ENCODE measurements at regions not wholly inside any gene's neighbourhood (a gene's known extent, or its start where the extent isn't known, plus 50 kb on each side); places are given as distances from the start of the nearest gene placed in this dataset.
"Not testable (repeated sequence)": the region's sequence is repeated elsewhere in the genome, so short reads cannot be mapped to it uniquely, and the experiment has no call there.

DNA sequence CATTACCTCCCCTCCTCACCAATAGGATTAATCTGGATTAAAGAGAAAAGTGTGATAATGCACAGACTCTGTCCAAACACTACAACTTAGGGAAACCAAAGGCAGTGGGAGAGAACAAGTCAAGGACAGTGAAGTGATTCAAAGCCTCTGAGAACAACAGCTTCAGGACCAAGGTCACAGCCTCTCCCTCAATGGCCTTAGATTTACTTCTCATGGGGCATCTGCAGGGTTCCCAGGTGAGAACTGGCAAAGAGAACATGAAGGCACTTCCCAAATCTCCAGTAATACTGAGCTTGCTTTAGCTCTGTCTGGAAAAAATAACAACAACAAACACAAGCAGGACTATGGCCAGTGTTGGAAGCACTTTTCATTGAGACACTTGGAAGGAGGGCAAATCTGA lies 99.8 kb upstream of the GOLGA6L22 start:
- not testable (repeated sequence) for H3K27me3 ChIP-seq, H3K9me3 ChIP-seq, H3K36me3 ChIP-seq, DNase-seq, H3K4me3 ChIP-seq

DNA sequence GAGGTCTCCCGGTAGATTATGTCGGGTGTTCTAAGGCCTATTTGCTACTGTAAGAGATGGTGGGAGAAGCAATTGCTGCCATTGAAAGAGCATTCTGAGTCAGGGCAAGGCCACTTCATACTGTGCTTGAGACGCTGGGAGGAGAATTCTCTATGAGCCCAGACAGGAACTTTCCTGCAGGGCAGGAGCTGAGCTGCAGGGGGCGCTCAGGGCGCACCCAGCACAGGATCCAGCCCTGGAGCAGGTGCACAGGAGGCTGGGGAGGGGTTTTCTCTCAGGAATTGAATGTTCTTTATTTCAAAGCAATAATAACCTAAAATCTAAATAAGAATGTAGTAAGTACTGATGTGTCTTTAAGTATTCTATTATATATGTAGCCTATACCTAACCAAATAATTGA lies 99.1 kb upstream of the GOLGA6L22 start:
- H3K27me3 ChIP-seq, H3K36me3 ChIP-seq, DNase-seq, H3K4me3 ChIP-seq, H3K9me3 ChIP-seq: not testable (repeated sequence)

DNA sequence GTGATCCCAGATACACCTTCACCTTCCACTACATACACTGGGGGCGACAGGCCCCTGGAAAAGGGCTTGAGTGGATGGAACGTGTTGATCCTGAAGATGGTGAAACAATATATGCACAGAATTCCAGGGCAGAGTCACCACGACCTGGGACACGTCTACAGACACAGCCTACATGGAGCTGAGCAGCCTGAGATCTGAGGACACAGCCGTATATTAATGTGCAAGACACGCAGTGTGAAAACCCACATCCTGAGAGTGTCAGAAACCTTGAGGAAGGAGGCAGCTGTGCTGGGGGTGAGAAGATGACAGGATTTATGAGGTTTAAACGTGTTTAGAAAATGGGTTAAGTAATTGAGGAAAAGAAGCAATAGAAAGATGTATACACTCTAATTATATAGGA lies 98.0 kb upstream of the GOLGA6L22 start:
- H3K27me3 ChIP-seq, result not testable (repeated sequence)

DNA sequence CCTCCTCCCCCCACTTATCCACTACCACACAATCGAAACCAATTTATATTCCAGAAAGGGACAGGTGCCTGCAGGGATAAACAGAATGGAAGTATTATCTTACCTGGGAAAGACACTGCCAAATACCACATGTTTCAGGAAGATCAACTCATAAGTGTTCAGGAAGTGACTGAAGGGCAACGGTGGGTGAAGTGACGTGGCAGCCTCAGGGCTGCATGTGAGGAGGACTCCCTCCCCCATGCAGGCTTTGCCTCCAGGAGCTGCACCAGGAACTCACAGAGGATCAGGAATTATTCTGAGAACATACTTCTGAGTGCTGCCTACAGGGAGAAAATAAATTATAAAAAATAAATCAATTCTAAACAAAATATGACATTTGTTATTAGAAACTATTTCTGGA lies 96.2 kb upstream of the GOLGA6L22 start:
- H3K27me3 ChIP-seq, H3K4me3 ChIP-seq, H3K36me3 ChIP-seq, H3K9me3 ChIP-seq, DNase-seq: not testable (repeated sequence)

More for the DNA sequence above, 98.0 kb upstream of the GOLGA6L22 start:
- DNase-seq, H3K4me3 ChIP-seq, H3K36me3 ChIP-seq, H3K9me3 ChIP-seq: not testable (repeated sequence)

DNA sequence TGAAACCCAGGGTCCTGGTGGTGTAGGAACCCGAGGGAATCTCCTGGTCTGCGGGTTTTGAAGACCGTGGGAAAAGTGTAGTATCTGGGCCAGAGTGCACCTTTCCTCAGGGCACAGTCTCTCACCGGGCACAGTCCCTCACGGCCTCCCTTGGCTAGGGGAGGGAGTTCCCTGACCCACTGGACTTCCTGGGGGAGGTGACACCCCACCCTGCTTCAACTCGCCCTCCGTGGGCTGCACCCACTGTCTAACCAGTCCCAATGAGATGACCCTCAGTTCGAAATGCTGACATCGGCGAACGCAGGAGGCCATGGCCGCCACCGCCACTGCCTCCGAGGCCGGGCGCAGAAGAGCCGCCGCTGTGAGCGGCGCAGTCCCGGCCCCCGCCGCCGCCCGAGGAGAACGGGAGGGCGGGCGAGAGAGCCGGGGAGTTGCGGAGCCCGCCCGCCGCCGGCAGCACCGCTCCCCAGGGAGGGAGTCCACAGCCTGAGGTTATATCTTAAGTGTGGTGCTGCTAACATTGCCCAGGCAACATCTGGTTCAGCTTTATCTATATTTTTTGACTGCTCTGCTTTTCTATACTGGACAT lies 87.4 kb upstream of the GOLGA6L22 start:
- not testable (repeated sequence) for H3K27me3 ChIP-seq, H3K9me3 ChIP-seq, DNase-seq, H3K36me3 ChIP-seq, H3K4me3 ChIP-seq

DNA sequence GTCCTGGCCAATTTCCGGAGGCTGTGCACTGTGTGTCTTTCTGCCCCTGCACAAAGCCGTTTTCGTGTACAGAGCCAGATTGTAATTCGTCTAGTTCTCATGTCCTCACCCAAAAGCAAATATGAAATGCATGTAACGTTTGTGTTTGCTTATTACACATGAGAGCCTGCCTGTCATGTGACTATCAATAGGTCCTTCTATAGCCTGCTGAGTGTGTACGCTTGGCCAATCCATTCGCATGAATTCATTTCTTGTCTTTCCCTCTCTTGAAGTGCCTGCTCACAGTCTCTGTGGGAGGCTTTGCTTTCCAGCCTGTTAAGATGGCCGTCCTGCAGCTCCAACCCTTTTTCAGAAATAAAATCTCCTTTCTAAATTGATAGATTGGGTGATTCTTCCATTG lies 84.2 kb upstream of the GOLGA6L22 start:
- not testable (repeated sequence) for H3K27me3 ChIP-seq, H3K4me3 ChIP-seq, DNase-seq, H3K36me3 ChIP-seq, H3K9me3 ChIP-seq

DNA sequence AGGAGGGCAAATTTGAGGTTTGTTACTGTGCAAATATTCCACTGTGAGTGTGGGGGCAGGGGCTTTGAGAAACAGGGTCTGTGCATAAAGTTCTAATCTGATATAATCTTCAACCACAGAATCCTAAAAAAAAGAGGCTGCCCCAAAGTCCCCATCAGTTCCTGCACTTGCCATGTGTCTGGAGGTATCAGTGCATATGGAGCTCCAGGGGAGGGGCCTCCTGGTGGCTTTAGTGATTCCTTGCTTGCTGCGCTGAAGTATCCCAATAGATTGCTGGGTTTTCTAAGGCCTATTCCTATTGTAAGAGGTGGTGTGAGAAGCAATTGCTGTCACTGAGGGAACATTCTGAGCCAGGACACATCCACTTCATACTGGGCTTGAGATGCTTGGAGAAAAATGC lies 82.9 kb upstream of the GOLGA6L22 start:
- H3K36me3 ChIP-seq, H3K4me3 ChIP-seq, H3K27me3 ChIP-seq, DNase-seq, H3K9me3 ChIP-seq: not testable (repeated sequence)

DNA sequence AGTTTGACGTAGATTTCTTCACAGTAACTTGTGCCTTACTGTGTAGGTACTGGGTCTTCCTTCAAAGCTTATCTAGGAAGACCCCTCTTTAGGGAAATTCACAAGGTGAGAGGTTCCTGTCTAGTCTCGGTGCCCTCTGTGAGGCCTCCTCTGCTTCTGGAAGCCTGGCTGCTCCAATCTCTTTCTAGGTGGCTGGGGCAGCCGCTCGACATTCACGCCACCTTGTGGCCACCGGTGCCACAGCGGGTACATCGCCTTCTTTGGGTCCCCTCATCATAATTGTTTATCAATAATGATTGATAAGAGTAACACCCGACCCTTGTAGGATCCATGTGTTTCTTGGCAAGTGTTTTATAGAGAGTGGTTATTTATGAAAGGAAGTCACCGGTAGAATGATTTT lies 80.8 kb upstream of the GOLGA6L22 start:
- H3K36me3 ChIP-seq, H3K4me3 ChIP-seq, H3K9me3 ChIP-seq, DNase-seq, H3K27me3 ChIP-seq: not testable (repeated sequence)

DNA sequence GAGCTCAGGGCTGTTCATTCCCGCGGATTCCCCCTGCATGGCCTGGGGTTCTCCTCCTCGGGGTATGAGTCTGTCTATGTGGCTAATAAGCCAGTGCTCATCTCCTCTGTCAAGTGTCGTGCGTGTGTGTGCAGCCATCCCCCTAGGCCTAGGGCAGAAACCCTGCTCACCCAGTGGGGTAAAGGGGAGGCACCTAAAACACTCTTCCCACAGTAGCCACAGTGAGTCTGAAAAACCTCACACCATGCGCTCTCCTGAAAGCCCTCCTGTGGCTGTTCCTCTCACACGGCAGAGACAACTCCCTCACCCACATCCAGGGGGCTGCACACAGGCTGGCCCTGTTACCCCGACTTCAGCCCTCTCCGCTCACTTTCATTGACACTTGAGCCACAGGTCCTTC lies 71.0 kb upstream of the GOLGA6L22 start:
- not testable (repeated sequence) for H3K9me3 ChIP-seq, H3K27me3 ChIP-seq, DNase-seq, H3K36me3 ChIP-seq, H3K4me3 ChIP-seq

DNA sequence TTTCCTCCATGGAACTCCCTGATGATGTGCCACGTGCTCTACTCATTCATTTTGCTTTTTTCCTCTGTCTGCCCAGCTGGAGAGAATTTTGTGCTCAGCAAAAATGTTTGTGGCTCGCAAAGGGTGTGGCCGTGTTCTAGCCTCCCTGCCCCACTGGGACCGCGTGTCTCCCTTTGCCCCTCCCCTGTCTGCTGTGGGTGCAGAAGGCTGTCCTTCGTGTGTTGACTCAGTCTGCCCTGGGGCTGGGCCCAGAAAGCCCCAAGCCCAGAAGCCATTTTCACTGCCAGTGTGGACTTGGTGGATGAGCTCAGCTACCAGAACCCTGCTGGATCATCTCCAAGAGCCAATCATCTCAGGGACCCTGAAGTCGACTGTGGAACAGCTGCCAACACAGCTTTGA lies 70.3 kb upstream of the GOLGA6L22 start:
- DNase-seq, result peak; percentile 61
- not testable (repeated sequence) for H3K27me3 ChIP-seq, H3K9me3 ChIP-seq, H3K4me3 ChIP-seq, H3K36me3 ChIP-seq

DNA sequence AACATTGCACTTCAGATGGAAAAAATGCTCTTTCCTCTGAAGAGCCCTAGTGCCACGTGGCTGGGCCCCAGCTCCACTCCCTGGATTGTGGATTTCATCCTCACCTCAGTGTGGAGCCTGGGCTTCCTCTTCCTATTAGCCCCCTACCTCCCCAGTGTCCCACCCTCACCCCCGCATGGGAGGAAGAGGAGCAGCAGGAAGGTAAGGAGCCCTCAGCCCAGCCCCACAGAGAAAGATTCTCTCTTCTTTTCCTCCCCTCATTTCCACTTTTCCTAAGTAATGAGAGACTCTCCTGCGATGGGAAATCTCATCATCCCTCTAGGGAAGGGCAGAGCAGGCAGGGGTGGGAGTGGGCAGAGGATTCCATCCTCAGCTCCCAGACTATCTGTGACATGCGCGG lies 57.5 kb upstream of the GOLGA6L22 start:
- DNase-seq, result not testable (repeated sequence)

DNA sequence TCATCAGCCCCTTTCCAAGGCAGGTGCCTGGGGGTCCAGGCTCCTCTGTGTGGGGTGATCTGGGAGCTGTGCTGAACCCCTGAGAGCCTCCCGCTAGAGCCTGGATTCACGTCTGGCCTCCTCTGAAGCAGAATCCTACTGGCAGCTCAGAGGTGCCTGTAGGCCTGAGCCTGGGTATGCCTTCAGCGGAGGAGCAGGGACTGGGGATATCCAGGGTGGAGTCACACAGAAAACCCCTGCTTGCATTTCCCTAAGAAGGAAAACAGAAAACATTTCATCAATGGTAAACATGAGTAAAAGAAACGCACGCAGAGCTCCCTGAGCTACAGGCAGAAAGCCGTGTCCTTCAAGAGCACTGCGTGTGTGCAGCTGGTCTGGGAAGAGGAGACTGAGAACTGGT lies 57.0 kb upstream of the GOLGA6L22 start:
- not testable (repeated sequence) for H3K4me3 ChIP-seq, H3K36me3 ChIP-seq, DNase-seq

More for the DNA sequence above, 57.5 kb upstream of the GOLGA6L22 start:
- not testable (repeated sequence) for H3K36me3 ChIP-seq, H3K9me3 ChIP-seq, H3K27me3 ChIP-seq, H3K4me3 ChIP-seq

DNA sequence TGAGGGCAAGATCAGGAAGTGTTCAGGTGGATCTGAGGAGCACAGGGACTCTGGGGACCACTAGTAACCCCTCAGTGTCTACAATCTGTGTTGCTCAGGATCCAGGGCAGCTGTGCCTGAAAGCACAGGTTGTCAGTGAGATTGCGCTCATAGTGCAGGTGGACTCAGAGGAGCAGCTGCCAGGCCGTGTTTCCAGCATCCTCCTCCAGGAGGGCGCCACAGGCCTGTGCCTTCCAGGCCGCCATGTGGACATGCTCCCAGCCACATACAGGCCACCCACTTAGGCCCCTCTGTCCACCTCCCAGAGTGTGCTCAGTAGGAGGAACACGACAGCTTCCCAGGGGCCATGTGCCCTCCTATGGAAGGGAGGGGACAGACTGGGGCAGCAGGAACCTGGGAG lies 52.9 kb upstream of the GOLGA6L22 start:
- not testable (repeated sequence) for DNase-seq, H3K27me3 ChIP-seq, H3K36me3 ChIP-seq, H3K9me3 ChIP-seq, H3K4me3 ChIP-seq

More for the DNA sequence above, 57.0 kb upstream of the GOLGA6L22 start:
- H3K27me3 ChIP-seq, H3K9me3 ChIP-seq: not testable (repeated sequence)

Measured in MG63 (cell line).